ENCODE measurements at regions not wholly inside any gene's neighbourhood (a gene's known extent, or its start where the extent isn't known, plus 50 kb on each side); places are given as distances from the start of the nearest gene placed in this dataset.

DNA sequence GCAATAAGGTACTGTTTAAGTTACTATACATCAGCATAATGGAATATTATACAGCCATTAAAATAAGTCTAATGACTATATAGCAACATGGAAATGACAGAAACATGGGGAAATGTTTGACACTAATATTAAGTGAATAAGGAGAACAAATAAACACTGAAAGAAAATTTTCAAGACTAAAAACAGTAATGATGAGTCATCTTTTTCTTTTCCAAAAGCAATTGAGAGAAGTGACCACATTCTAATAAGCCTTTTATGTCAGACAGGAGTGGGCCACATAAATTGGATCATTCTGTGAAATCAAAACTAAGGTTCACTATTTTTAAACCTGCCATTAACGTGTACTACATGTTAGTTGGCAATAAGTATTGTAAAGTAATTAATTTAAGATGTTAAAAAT, 187.5 kb downstream of the AHR start:
- Histone ChIP-seq H3K4me1 (ENCODE audit: control insufficient read depth, insufficient read depth, low read length) (no peaks in the 10 kb centered on the region), H3K4me3 (ENCODE audit: low read depth in 2 of 2, low read length in 2 of 2) (no peak overlapping the region), H3K27me3 (ENCODE audit: control insufficient read depth, insufficient read depth, low read length) (no peaks in the 10 kb centered on the region), H3K36me3 (ENCODE audit: control insufficient read depth, insufficient read depth, low read length) (no peaks in the 10 kb centered on the region), H3K9me3 (ENCODE audit: control insufficient read depth, insufficient read depth, low read depth, low read length) (no peaks in the 10 kb centered on the region), H3K27ac (ENCODE audit: low read length) (no peak overlapping the region)
- intact Hi-C loops (cut with micrococcal nuclease; ENCODE audit: unreplicated experiment), result no loop called here
- no TSS peak for BruUV-seq (replicated peaks)
- in situ Hi-C loops (cut with HindIII; ENCODE audit: low pct_unique_long_range_greater_than_20kb, low sequenced_read_pairs), result no loop called here
- no peak for DNase-seq (ENCODE audit: low read depth, low spot score)
- ChIA-PET POLR2A (no interaction called here), CTCF (no interaction called here)
- TF ChIP-seq, protein P1, sequence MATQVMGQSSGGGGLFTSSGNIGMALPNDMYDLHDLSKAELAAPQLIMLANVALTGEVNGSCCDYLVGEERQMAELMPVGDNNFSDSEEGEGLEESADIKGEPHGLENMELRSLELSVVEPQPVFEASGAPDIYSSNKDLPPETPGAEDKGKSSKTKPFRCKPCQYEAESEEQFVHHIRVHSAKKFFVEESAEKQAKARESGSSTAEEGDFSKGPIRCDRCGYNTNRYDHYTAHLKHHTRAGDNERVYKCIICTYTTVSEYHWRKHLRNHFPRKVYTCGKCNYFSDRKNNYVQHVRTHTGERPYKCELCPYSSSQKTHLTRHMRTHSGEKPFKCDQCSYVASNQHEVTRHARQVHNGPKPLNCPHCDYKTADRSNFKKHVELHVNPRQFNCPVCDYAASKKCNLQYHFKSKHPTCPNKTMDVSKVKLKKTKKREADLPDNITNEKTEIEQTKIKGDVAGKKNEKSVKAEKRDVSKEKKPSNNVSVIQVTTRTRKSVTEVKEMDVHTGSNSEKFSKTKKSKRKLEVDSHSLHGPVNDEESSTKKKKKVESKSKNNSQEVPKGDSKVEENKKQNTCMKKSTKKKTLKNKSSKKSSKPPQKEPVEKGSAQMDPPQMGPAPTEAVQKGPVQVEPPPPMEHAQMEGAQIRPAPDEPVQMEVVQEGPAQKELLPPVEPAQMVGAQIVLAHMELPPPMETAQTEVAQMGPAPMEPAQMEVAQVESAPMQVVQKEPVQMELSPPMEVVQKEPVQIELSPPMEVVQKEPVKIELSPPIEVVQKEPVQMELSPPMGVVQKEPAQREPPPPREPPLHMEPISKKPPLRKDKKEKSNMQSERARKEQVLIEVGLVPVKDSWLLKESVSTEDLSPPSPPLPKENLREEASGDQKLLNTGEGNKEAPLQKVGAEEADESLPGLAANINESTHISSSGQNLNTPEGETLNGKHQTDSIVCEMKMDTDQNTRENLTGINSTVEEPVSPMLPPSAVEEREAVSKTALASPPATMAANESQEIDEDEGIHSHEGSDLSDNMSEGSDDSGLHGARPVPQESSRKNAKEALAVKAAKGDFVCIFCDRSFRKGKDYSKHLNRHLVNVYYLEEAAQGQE (IDR thresholded peaks at IDR 0.05; ENCODE audit: insufficient read depth in 1 of 2, low read depth in 2 of 2, low read length in 1 of 2), result no peak
- no peak for TF ChIP-seq CTCF (IDR thresholded peaks at IDR 0.05)
- no peak for TF ChIP-seq SIN3A (IDR thresholded peaks at IDR 0.05; ENCODE audit: borderline replicate concordance, insufficient read depth, low read depth, low read length)
- no peak for TF ChIP-seq POLR2AphosphoS5 (IDR thresholded peaks at IDR 0.05; ENCODE audit: low read depth, low read length)
- no peak for TF ChIP-seq TCF7L2 (IDR thresholded peaks at IDR 0.05; ENCODE audit: low read depth, low read length)
- no peak for ATAC-seq

DNA sequence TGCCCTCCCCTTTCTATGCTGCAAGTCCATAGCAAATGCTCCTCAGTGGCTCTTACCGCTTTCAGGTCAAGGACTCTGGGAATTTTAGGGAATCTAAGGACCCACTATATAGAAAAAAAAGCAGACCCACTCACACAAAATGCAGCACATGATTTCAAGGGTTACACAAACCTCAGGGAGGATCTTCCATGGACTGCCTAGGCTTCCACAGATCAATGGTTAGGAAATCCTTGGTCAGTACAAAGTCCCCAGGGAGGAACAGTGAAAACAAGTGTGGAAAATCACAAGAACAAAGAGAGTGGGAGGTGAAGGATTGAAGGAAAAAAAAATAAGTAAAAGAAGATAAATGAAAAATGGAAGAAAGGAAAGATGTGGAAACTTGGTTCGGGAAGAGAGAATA, 188.4 kb downstream of the AHR start:
- Histone ChIP-seq H3K27ac (ENCODE audit: low read length) (no peak overlapping the region), H3K36me3 (ENCODE audit: control insufficient read depth, insufficient read depth, low read length) (no peaks in the 10 kb centered on the region), H3K4me3 (ENCODE audit: low read depth in 2 of 2, low read length in 2 of 2) (no peak overlapping the region), H3K27me3 (ENCODE audit: control insufficient read depth, insufficient read depth, low read length) (no peaks in the 10 kb centered on the region), H3K9me3 (ENCODE audit: control insufficient read depth, insufficient read depth, low read depth, low read length) (no peaks in the 10 kb centered on the region), H3K4me1 (ENCODE audit: control insufficient read depth, insufficient read depth, low read length) (no peaks in the 10 kb centered on the region)
- no peak for DNase-seq (ENCODE audit: low read depth, low spot score)
- TF ChIP-seq TCF7L2 (IDR thresholded peaks at IDR 0.05; ENCODE audit: low read depth, low read length) (no peak), SIN3A (IDR thresholded peaks at IDR 0.05; ENCODE audit: borderline replicate concordance, insufficient read depth, low read depth, low read length) (no peak), POLR2AphosphoS5 (IDR thresholded peaks at IDR 0.05; ENCODE audit: low read depth, low read length) (no peak), CTCF (IDR thresholded peaks at IDR 0.05) (no peak)
- TF ChIP-seq, protein P1 (IDR thresholded peaks at IDR 0.05; ENCODE audit: insufficient read depth in 1 of 2, low read depth in 2 of 2, low read length in 1 of 2), result no peak
- intact Hi-C loops (cut with micrococcal nuclease; ENCODE audit: unreplicated experiment), result no loop called here
- ChIA-PET CTCF (no interaction called here), POLR2A (no interaction called here)
- ATAC-seq, result no peak
- in situ Hi-C loops (cut with HindIII; ENCODE audit: low pct_unique_long_range_greater_than_20kb, low sequenced_read_pairs), result no loop called here
- no TSS peak for BruUV-seq (replicated peaks)
